Trophoblast cell (in vitro differentiated cells and primary cell): ENCODE measurements at regions not wholly inside any gene's neighbourhood (a gene's known extent, or its start where the extent isn't known, plus 50 kb on each side); places are given as distances from the start of the nearest gene placed in this dataset.
A peak's percentile ranks its signal among the peaks of the same experiment; 100 is the strongest.

ENCODE experiments used
- DNase-seq, 2 donors: peaks; one replicate each; pipeline ENCODE4 v3.0.0-alpha.2; 2016
- H2AFZ ChIP-seq: 2 replicates; pipeline ENCODE4 v1.6.1; 2013; ENCODE audit warnings: low read length, moderate library complexity, mild to moderate bottlenecking; ENCODE audit not compliant: insufficient read depth, poor library complexity
- H2AK5ac ChIP-seq: 2 replicates; pipeline ENCODE4 v1.6.1; 2013; ENCODE audit warnings: mild to moderate bottlenecking, low read length
- H2BK120ac ChIP-seq: 2 replicates; pipeline ENCODE4 v1.6.1; 2013; ENCODE audit warnings: low read length, mild to moderate bottlenecking, moderate library complexity; ENCODE audit not compliant: insufficient read depth, poor library complexity
- H2BK12ac ChIP-seq: 2 replicates; pipeline ENCODE4 v1.6.1; 2013; ENCODE audit warnings: mild to moderate bottlenecking, low read length, moderate library complexity
- H2BK5ac ChIP-seq: 2 replicates; pipeline ENCODE4 v1.6.1; 2013; ENCODE audit warnings: low read length, low read depth, moderate library complexity, mild to moderate bottlenecking; ENCODE audit not compliant: poor library complexity
- H3K14ac ChIP-seq: 2 replicates; pipeline ENCODE4 v1.6.1; 2013; ENCODE audit warnings: mild to moderate bottlenecking, low read length
- H3K18ac ChIP-seq: 2 replicates; pipeline ENCODE4 v1.6.1; 2013; ENCODE audit warnings: mild to moderate bottlenecking, low read length
- H3K23ac ChIP-seq: 2 replicates; pipeline ENCODE4 v1.6.1; 2013; ENCODE audit warnings: low read length
- H3K27ac ChIP-seq: 2 replicates; pipeline ENCODE4 v1.5.1; 2013; ENCODE audit warnings: low read depth, mild to moderate bottlenecking, inconsistent platforms, low read length, moderate library complexity
- H3K27me3 ChIP-seq: 2 replicates; pipeline ENCODE4 v1.6.1; 2013; ENCODE audit warnings: inconsistent platforms, mild to moderate bottlenecking, low read length, moderate library complexity; ENCODE audit not compliant: insufficient read depth
- H3K36me3 ChIP-seq, 2 experiments: 1 replicate in 1 of 2; 2 replicates in 1 of 2; pipeline ENCODE4 v1.6.1; 2013; ENCODE audit warnings: low read length in 2 of 2, mild to moderate bottlenecking in 2 of 2, moderate library complexity in 1 of 2; ENCODE audit not compliant: insufficient read depth in 2 of 2, control insufficient read depth in 1 of 2
- H3K4ac ChIP-seq: 2 replicates; pipeline ENCODE4 v1.6.1; 2013; ENCODE audit warnings: low read depth, mild to moderate bottlenecking, low read length, moderate library complexity
- H3K4me1 ChIP-seq, 2 experiments: 1 replicate in 1 of 2; 2 replicates in 1 of 2; pipeline ENCODE4 v1.6.1; 2013; ENCODE audit warnings: low read length in 2 of 2, mild to moderate bottlenecking in 2 of 2, moderate library complexity in 1 of 2; ENCODE audit not compliant: insufficient read depth in 2 of 2, control insufficient read depth in 1 of 2
- H3K4me2 ChIP-seq: 2 replicates; pipeline ENCODE4 v1.6.1; 2013; ENCODE audit warnings: inconsistent platforms, mild to moderate bottlenecking, low read length, moderate library complexity
- H3K4me3 ChIP-seq: 2 replicates; pipeline ENCODE4 v1.5.1; 2013; ENCODE audit warnings: mild to moderate bottlenecking, low read depth, low read length, inconsistent platforms
- H3K79me1 ChIP-seq: one replicate; pipeline ENCODE4 v1.6.1; 2013; ENCODE audit warnings: low read length
- H3K79me2 ChIP-seq: 2 replicates; pipeline ENCODE4 v1.6.1; 2013; ENCODE audit warnings: low read length, mild to moderate bottlenecking; ENCODE audit not compliant: control insufficient read depth, insufficient read depth, poor library complexity
- H3K9ac ChIP-seq: 2 replicates; pipeline ENCODE4 v1.6.1; 2013; ENCODE audit warnings: mild to moderate bottlenecking, low read length
- H3K9me3 ChIP-seq: 2 replicates; pipeline ENCODE4 v1.6.1; 2013; ENCODE audit warnings: low read depth, mild to moderate bottlenecking, control low read depth, inconsistent platforms, low read length; ENCODE audit not compliant: insufficient read depth
- H4K12ac ChIP-seq: 2 replicates; pipeline ENCODE4 v1.6.1; 2013; ENCODE audit warnings: low read depth, mild to moderate bottlenecking, low read length, moderate library complexity
- H4K8ac ChIP-seq: 2 replicates; pipeline ENCODE4 v1.6.1; 2013; ENCODE audit warnings: low read depth, mild to moderate bottlenecking, low read length, moderate library complexity
- H4K91ac ChIP-seq: one replicate; pipeline ENCODE4 v1.6.1; 2013; ENCODE audit warnings: low read depth, mild to moderate bottlenecking, low read length, moderate library complexity
- WGBS: extraction: QIAGEN DNeasy Blood & Tissue Kit; methylation state at CpG from one replicate; pipeline ENCODE4 v1.1.7; 2013; ENCODE audit warnings: missing lambda C conversion rate; ENCODE audit not compliant: insufficient read length, insufficient coverage; ENCODE audit errors: extremely low coverage; 5-methylcytosine and 5-hydroxymethylcytosine counted together

DNA sequence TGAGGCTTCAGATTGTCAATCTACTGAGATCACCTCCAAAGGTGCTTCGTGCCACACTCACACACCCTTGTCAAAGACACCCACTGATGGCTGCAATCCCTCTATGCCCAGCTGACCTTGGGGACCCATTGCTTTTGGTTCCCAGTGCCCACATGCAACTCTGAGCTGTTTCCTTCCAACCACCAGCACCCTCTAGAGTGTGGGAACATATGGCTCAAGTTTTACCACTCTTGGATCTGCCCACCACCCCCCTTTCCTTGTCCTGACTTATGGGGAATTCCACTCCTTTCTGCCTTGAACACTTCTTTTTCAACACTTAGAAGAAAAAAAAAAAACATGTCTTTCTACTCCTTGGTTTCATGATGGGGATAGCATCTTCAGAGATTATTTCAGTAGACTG lies 360.2 kb downstream of the ENC1 start:
- Histone ChIP-seq H3K27ac (no peak overlapping the region), H4K8ac (no peak overlapping the region), H4K12ac (no peak overlapping the region), H3K23ac (no peak overlapping the region), H3K9ac (no peak overlapping the region), H4K91ac (no peak overlapping the region), H3K18ac (no peak overlapping the region), H3K36me3 (no peaks in the 10 kb centered on the region), H3K4me3 (no peak overlapping the region), H3K14ac (no peak overlapping the region), H2BK12ac (no peak overlapping the region), H2AK5ac (no peak overlapping the region), H3K9me3 (no peaks in the 10 kb centered on the region), H2AFZ (no peak overlapping the region), H3K27me3 (no peaks in the 10 kb centered on the region), H2BK5ac (no peak overlapping the region), H3K79me2 (peaks cover 2% of the 10 kb centered on the region), H2BK120ac (no peak overlapping the region), H3K4ac (no peak overlapping the region), H3K4me2 (no peak overlapping the region), H3K4me1 (peaks cover 0 to 3% of the 10 kb centered on the region in 2 experiments), H3K79me1 (peaks cover 5% of the 10 kb centered on the region)
- WGBS = no CpG with 5 or more reads among the region's 1 CpG
- no peak for DNase-seq

- H2BK120ac ChIP-seq = no peak overlapping the region
- DNase-seq = no peak
- no peak overlapping the region for H3K4ac ChIP-seq
- H4K12ac ChIP-seq = no peak overlapping the region
- no peak overlapping the region for H3K9ac ChIP-seq
- H3K23ac ChIP-seq = no peak overlapping the region
- H3K27me3 ChIP-seq = no peaks in the 10 kb centered on the region
- H3K9me3 ChIP-seq = no peaks in the 10 kb centered on the region
- H2AK5ac ChIP-seq = no peak overlapping the region
- H4K8ac ChIP-seq = no peak overlapping the region
- no peak overlapping the region for H2BK5ac ChIP-seq
- no peaks in the 10 kb centered on the region for H3K36me3 ChIP-seq
- no peak overlapping the region for H3K4me2 ChIP-seq
- H3K79me1 ChIP-seq = peaks cover 6% of the 10 kb centered on the region
- no peak overlapping the region for H3K18ac ChIP-seq
- peaks cover 2% of the 10 kb centered on the region for H3K79me2 ChIP-seq
- no CpG with 5 or more reads among the region's 1 CpG for WGBS
- H2AFZ ChIP-seq = no peak overlapping the region
- H3K4me3 ChIP-seq = no peak overlapping the region
- no peak overlapping the region for H2BK12ac ChIP-seq
- H3K14ac ChIP-seq = no peak overlapping the region
- peaks cover 0 to 3% of the 10 kb centered on the region in 2 experiments for H3K4me1 ChIP-seq
- H3K27ac ChIP-seq = no peak overlapping the region
- H4K91ac ChIP-seq = no peak overlapping the region
Observed at GRCh38 chr5:74279244-74279643, 361.3 kb downstream of the ENC1 start.

DNA sequence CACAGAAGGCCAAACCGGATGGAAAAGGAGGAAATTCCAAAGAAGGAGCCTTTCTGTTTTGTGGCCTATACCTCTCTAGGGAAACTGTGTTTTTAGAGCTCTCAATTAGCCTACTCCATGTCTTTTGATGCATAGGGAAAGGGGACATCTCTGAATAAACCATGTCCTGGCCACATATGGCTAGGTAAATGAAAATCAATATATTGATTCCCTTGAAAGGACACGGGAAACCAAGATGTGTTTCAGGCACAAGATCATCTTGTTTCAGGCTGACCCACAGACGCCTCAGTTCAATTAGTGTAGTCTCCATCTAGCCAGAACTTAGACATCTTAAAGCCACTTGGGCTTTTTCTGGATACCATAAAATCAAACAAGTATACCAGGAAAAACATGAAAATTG lies 363.1 kb downstream of the ENC1 start:
- DNase-seq = no peak
- no peak overlapping the region for H4K91ac ChIP-seq
- H3K9ac ChIP-seq = no peak overlapping the region
- H3K27ac ChIP-seq = no peak overlapping the region
- H3K79me2 ChIP-seq = peaks cover 2% of the 10 kb centered on the region
- WGBS = no CpG with 5 or more reads among the region's 3 CpGs
- H3K4ac ChIP-seq = no peak overlapping the region
- H2BK5ac ChIP-seq = no peak overlapping the region
- H2AFZ ChIP-seq = no peak overlapping the region
- no peak overlapping the region for H2BK120ac ChIP-seq
- no peak overlapping the region for H2BK12ac ChIP-seq
- no peak overlapping the region for H4K12ac ChIP-seq
- no peaks in the 10 kb centered on the region for H3K9me3 ChIP-seq
- H3K4me2 ChIP-seq = no peak overlapping the region
- H3K18ac ChIP-seq = no peak overlapping the region
- no peak overlapping the region for H3K4me3 ChIP-seq
- peaks cover 10% of the 10 kb centered on the region for H3K79me1 ChIP-seq
- H4K8ac ChIP-seq = no peak overlapping the region
- H3K4me1 ChIP-seq = peaks cover 1 to 4% of the 10 kb centered on the region in 2 experiments
- no peak overlapping the region for H3K14ac ChIP-seq
- H2AK5ac ChIP-seq = no peak overlapping the region
- H3K36me3 ChIP-seq = no peaks in the 10 kb centered on the region
- H3K27me3 ChIP-seq = no peaks in the 10 kb centered on the region
- no peak overlapping the region for H3K23ac ChIP-seq

DNA sequence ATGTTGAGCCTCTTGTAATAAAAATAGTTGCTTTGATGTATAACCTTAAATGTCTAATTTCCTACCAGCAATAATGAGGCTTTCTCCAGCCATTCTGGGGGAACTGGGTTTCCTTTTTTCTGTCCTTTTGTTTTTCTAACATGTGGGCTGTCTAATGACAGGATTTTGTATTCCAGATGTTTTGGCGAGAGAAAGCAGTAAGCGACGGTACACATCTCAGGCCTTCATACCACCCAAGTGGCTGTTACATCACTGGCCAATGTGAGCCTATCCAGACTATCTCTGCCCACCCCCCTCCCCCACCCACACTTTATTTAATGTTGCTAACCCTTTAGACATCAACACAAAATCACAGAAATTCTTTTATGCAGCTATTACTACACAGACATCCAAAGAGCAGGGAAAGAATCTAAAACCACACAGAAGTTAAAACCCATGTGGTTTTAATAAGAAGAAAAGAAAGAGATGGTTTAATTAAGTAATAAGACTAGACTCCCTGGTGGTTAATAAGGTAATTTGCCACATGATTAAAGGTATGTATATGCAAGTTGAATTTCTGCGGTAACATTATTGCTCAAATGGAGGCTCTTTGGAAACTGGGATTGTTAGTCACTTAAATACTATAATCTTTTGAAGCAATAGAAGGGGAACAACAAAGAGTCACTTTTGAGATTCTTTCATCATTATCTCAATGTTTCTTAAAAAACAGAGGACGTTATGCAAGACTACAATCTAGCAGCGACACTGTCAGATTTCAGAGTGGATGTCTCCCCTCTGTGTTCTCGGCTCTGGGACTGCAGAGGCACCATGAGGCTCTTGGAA lies 365.1 kb downstream of the ENC1 start:
- Histone ChIP-seq H2AK5ac (no peak overlapping the region), H3K14ac (no peak overlapping the region), H2BK5ac (no peak overlapping the region), H2BK12ac (no peak overlapping the region), H3K9ac (no peak overlapping the region), H3K4me2 (no peak overlapping the region), H3K79me1 (peaks cover 9% of the 10 kb centered on the region), H3K18ac (no peak overlapping the region), H3K36me3 (no peaks in the 10 kb centered on the region), H4K8ac (no peak overlapping the region), H4K12ac (no peak overlapping the region), H3K27me3 (no peaks in the 10 kb centered on the region), H3K23ac (no peak overlapping the region), H3K4me3 (no peak overlapping the region), H4K91ac (no peak overlapping the region), H3K4ac (no peak overlapping the region), H3K27ac (no peak overlapping the region), H2AFZ (no peak overlapping the region), H3K4me1 (peaks cover 2% of the 10 kb centered on the region in 2 experiments), H3K79me2 (no peaks in the 10 kb centered on the region), H3K9me3 (no peaks in the 10 kb centered on the region), H2BK120ac (no peak overlapping the region)
- WGBS = no CpG with 5 or more reads among the region's 7 CpGs
- peak in 1 of 2 donors; percentile 15 for DNase-seq
